Vagina (tissue), 2 donors: ENCODE measurements at regions not wholly inside any gene's neighbourhood (a gene's known extent, or its start where the extent isn't known, plus 50 kb on each side); places are given as distances from the start of the nearest gene placed in this dataset.

Experiments used
- CTCF ChIP-seq, 3 experiments: fragments of 450-650 bp in 2 of 3; fragments of 200-600 bp in 1 of 3; sonication (generic) in 1 of 3; IDR thresholded peaks; one replicate each; pipeline ENCODE4 v1.5.1; 2017 to 2019; ENCODE audit warnings: antibody characterized with exemption in 3 of 3, mild to moderate bottlenecking in 2 of 3, moderate library complexity in 2 of 3
- POLR2A ChIP-seq, 2 donors: fragments of 450-650 bp; IDR thresholded peaks; one replicate each; pipeline ENCODE4 v1.6.1; 2017; ENCODE audit warnings: antibody characterized with exemption in 2 of 2, mild to moderate bottlenecking in 2 of 2, moderate library complexity in 2 of 2
- POLR2AphosphoS5 ChIP-seq, 2 donors: sonication (generic); formaldehyde crosslinking; IDR thresholded peaks; one replicate each; pipeline ENCODE4 v1.9.0; 2017; ENCODE audit warnings: antibody characterized with exemption in 2 of 2, mild to moderate bottlenecking in 2 of 2, low read depth in 1 of 2; ENCODE audit not compliant: insufficient read depth in 1 of 2

- no peak for TF ChIP-seq CTCF (IDR thresholded peaks at IDR 0.05)
- no peak for TF ChIP-seq POLR2A (IDR thresholded peaks at IDR 0.05)
- no peak for TF ChIP-seq POLR2AphosphoS5 (IDR thresholded peaks at IDR 0.05; ENCODE audit: insufficient read depth in 1 of 2, low read depth in 1 of 2)
These were observed 265.1 kb downstream of the EIPR1 start for GRCh38 chr2:3112553-3112952.
